ENCODE measurements at regions not wholly inside any gene's neighbourhood (a gene's known extent, or its start where the extent isn't known, plus 50 kb on each side); places are given as distances from the start of the nearest gene placed in this dataset.

GRCh38 chr11:80515097-80515496 is 1074.3 kb upstream of the TENM4 start:
- DNase-seq, result no peak
- Histone ChIP-seq H2BK15ac (ENCODE audit: low read depth, low read length) (no peak overlapping the region), H3K18ac (ENCODE audit: low read depth, low read length) (no peak overlapping the region), H2AK5ac (ENCODE audit: low read depth, low read length) (no peak overlapping the region), H3K36me3 (ENCODE audit: control insufficient read depth, insufficient read depth, low read length) (no peaks in the 10 kb centered on the region), H3K56ac (ENCODE audit: extremely low read depth, insufficient read depth, low read length) (no peak overlapping the region), H3K79me1 (ENCODE audit: low read depth in 1 of 2, low read length in 2 of 2) (no peaks in the 10 kb centered on the region), H2AFZ (replicated peaks; ENCODE audit: low read length, poor library complexity) (no peak overlapping the region), H4K5ac (ENCODE audit: low read depth, low read length) (no peak overlapping the region), H3K27me3 (ENCODE audit: control insufficient read depth, insufficient read depth, low read length) (no peaks in the 10 kb centered on the region), H4K8ac (ENCODE audit: low read depth in 2 of 2, low read length in 2 of 2) (no peak overlapping the region), H3K9ac (ENCODE audit: low read depth, low read length) (no peak overlapping the region), H3K4ac (ENCODE audit: low read depth, low read length) (no peak overlapping the region), H2BK120ac (ENCODE audit: low read depth, low read length) (no peak overlapping the region), H3K4me2 (ENCODE audit: low read depth, low read length) (no peak overlapping the region), H3K4me3 (ENCODE audit: insufficient read depth, low read depth, low read length) (no peak overlapping the region), H4K20me1 (ENCODE audit: insufficient read depth, low read length) (no peaks in the 10 kb centered on the region), H2BK20ac (ENCODE audit: low read depth, low read length) (no peak overlapping the region), H4K91ac (ENCODE audit: insufficient read depth, low read depth, low read length) (no peak overlapping the region), H3K14ac (replicated peaks; ENCODE audit: low read depth, low read length) (no peak overlapping the region), H3K27ac (ENCODE audit: insufficient read depth, low read length) (no peak overlapping the region), H2AK9ac (replicated peaks; ENCODE audit: low read depth, low read length, poor library complexity) (no peak overlapping the region), H3K9me3 (ENCODE audit: control insufficient read depth, insufficient read depth, low read length) (no peaks in the 10 kb centered on the region), H2BK5ac (ENCODE audit: low read depth, low read length, poor library complexity, severe bottlenecking) (no peak overlapping the region), H3K9me1 (ENCODE audit: insufficient read depth, low read length) (no peaks in the 10 kb centered on the region), H3K23ac (ENCODE audit: low read depth, low read length) (no peak overlapping the region), H3K4me1 (ENCODE audit: control insufficient read depth, insufficient read depth, low read length) (no peaks in the 10 kb centered on the region)
- 0% methylated on average over 1 of the region's 1 CpG; no CpG with 5 or more reads in 1 of the 2 experiments for WGBS, 2 experiments (ENCODE audit: extremely low coverage in 2 of 2, insufficient read length in 1 of 2)
- in situ Hi-C loops (cut with MboI; ENCODE audit: low sequenced_read_pairs), result no loop called here
- intact Hi-C loops (cut with micrococcal nuclease), result no loop called here
- TF ChIP-seq MAFK (IDR thresholded peaks at IDR 0.05; ENCODE audit: low read depth, low read length), result no peak
- TF ChIP-seq MXI1 (IDR thresholded peaks at IDR 0.05; ENCODE audit: borderline replicate concordance, low read depth, low read length), result no peak
- no peak for TF ChIP-seq POLR2A (IDR thresholded peaks at IDR 0.05; ENCODE audit: low read depth, low read length)
- no peak for TF ChIP-seq NFE2L2 (IDR thresholded peaks at IDR 0.05; ENCODE audit: low read depth, low read length)
- no peak for TF ChIP-seq CHD1 (IDR thresholded peaks at IDR 0.05; ENCODE audit: low read depth, low read length)
- ChIA-PET CTCF (no interaction called here), POLR2A (ENCODE audit: unreplicated experiment) (no interaction called here)
- no peak for ATAC-seq (ENCODE audit: low read depth)
- no TSS peak for BruUV-seq (replicated peaks)
- dilution Hi-C loops (cut with HindIII; ENCODE audit: low sequenced_read_pairs, unreplicated experiment), result no loop called here
